ENCODE measurements at regions not wholly inside any gene's neighbourhood (a gene's known extent, or its start where the extent isn't known, plus 50 kb on each side); places are given as distances from the start of the nearest gene placed in this dataset.

DNA sequence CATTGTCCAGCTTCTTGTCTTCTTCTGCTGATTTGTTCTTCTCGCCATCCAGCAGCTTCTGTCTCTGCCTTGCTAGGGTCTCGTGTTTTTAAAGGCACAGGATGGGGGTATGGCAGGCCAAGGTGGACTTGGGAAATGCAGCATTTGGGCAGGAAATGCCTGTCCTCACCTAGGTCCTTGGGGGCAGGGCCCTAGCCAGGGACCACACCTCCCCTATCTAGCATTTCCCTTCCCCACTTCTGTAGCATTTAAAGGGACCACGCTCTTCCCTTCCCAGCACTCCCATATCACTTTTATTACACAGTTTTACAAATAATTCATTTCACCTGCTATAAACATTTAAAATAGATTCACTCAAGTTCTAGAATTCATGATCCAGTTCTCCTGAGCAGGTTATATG, 315.4 kb upstream of the LMCD1 start:
- Histone ChIP-seq H3K4me2 (ENCODE audit: low read length, poor library complexity, severe bottlenecking) (no peak overlapping the region), H4K91ac (ENCODE audit: low read length) (no peak overlapping the region), H2BK12ac (ENCODE audit: low read length in 2 of 2) (no peak overlapping the region), H2AK5ac (ENCODE audit: low read length, severe bottlenecking) (no peak overlapping the region), H3K14ac (ENCODE audit: low read length in 2 of 2) (no peak overlapping the region), H2AFZ (ENCODE audit: low read depth, low read length) (no peak overlapping the region), H3K9ac (ENCODE audit: low read length) (no peak overlapping the region), H3K9me3 (ENCODE audit: control insufficient read depth, low read length) (peaks cover 8% of the 10 kb centered on the region), H3K27ac (ENCODE audit: low read length, poor library complexity, severe bottlenecking) (no peak overlapping the region), H3K79me1 (replicated peaks; ENCODE audit: low read length, poor library complexity, severe bottlenecking) (no peaks in the 10 kb centered on the region), H2BK5ac (ENCODE audit: low read depth, low read length, poor library complexity, severe bottlenecking) (no peak overlapping the region), H3K36me3 (ENCODE audit: control insufficient read depth in 1 of 2, insufficient read depth in 2 of 2, low read depth in 1 of 2, low read length in 2 of 2) (no peaks in the 10 kb centered on the region), H3K4me1 (ENCODE audit: control insufficient read depth, insufficient read depth, low read depth, low read length) (no peaks in the 10 kb centered on the region), H2BK15ac (ENCODE audit: low read depth, poor library complexity, severe bottlenecking) (no peak overlapping the region), H3K4me3 (ENCODE audit: insufficient read depth in 1 of 2, low read depth in 1 of 2, low read length in 2 of 2) (no peak overlapping the region), H3K27me3 (ENCODE audit: control insufficient read depth in 1 of 2, insufficient read depth in 1 of 2, low read length in 2 of 2) (no peaks in the 10 kb centered on the region), H3K23ac (ENCODE audit: low read length in 2 of 2) (no peak overlapping the region), H2BK120ac (ENCODE audit: low read depth, low read length) (no peak overlapping the region), H3K4ac (ENCODE audit: low read depth in 1 of 2, low read length in 2 of 2) (no peak overlapping the region), H4K8ac (ENCODE audit: low read length) (no peak overlapping the region), H3K18ac (ENCODE audit: low read depth in 1 of 2, low read length in 2 of 2) (no peak overlapping the region)
- no peak for DNase-seq
- 80% methylated on average over 3 of the region's 3 CpGs for WGBS

- H4K8ac ChIP-seq (ENCODE audit: low read length): no peak overlapping the region
- H3K4me1 ChIP-seq (ENCODE audit: control insufficient read depth, insufficient read depth, low read depth, low read length): no peaks in the 10 kb centered on the region
- H2BK15ac ChIP-seq (ENCODE audit: low read depth, poor library complexity, severe bottlenecking): no peak overlapping the region
- peaks cover 9% of the 10 kb centered on the region for H3K9me3 ChIP-seq (ENCODE audit: control insufficient read depth, low read length)
- no peak overlapping the region for H3K27ac ChIP-seq (ENCODE audit: low read length, poor library complexity, severe bottlenecking)
- DNase-seq: no peak
- no peak overlapping the region for H3K23ac ChIP-seq (ENCODE audit: low read length in 2 of 2)
- H2BK120ac ChIP-seq (ENCODE audit: low read depth, low read length): no peak overlapping the region
- H3K18ac ChIP-seq (ENCODE audit: low read depth in 1 of 2, low read length in 2 of 2): no peak overlapping the region
- WGBS: 82% methylated on average over 2 of the region's 5 CpGs
- H4K91ac ChIP-seq (ENCODE audit: low read length): no peak overlapping the region
- H3K27me3 ChIP-seq (ENCODE audit: control insufficient read depth in 1 of 2, insufficient read depth in 1 of 2, low read length in 2 of 2): no peaks in the 10 kb centered on the region
- H2BK5ac ChIP-seq (ENCODE audit: low read depth, low read length, poor library complexity, severe bottlenecking): no peak overlapping the region
- H3K14ac ChIP-seq (ENCODE audit: low read length in 2 of 2): no peak overlapping the region
- H3K4ac ChIP-seq (ENCODE audit: low read depth in 1 of 2, low read length in 2 of 2): no peak overlapping the region
- no peaks in the 10 kb centered on the region for H3K79me1 ChIP-seq (replicated peaks; ENCODE audit: low read length, poor library complexity, severe bottlenecking)
- H3K4me2 ChIP-seq (ENCODE audit: low read length, poor library complexity, severe bottlenecking): no peak overlapping the region
- no peak overlapping the region for H2BK12ac ChIP-seq (ENCODE audit: low read length in 2 of 2)
- no peak overlapping the region for H3K4me3 ChIP-seq (ENCODE audit: insufficient read depth in 1 of 2, low read depth in 1 of 2, low read length in 2 of 2)
- no peak overlapping the region for H2AFZ ChIP-seq (ENCODE audit: low read depth, low read length)
- H3K36me3 ChIP-seq (ENCODE audit: control insufficient read depth in 1 of 2, insufficient read depth in 2 of 2, low read depth in 1 of 2, low read length in 2 of 2): no peaks in the 10 kb centered on the region
- no peak overlapping the region for H3K9ac ChIP-seq (ENCODE audit: low read length)
- no peak overlapping the region for H2AK5ac ChIP-seq (ENCODE audit: low read length, severe bottlenecking)
Measured at GRCh38 chr3:8187996-8188395, 313.6 kb upstream of the LMCD1 start.

GRCh38 chr3:8189051-8189450, 312.6 kb upstream of the LMCD1 start:
- Histone ChIP-seq H2BK12ac (ENCODE audit: low read length in 2 of 2) (no peak overlapping the region), H3K9ac (ENCODE audit: low read length) (no peak overlapping the region), H3K4me2 (ENCODE audit: low read length, poor library complexity, severe bottlenecking) (no peak overlapping the region), H3K9me3 (ENCODE audit: control insufficient read depth, low read length) (peaks cover 9% of the 10 kb centered on the region), H3K23ac (ENCODE audit: low read length in 2 of 2) (no peak overlapping the region), H3K4me1 (ENCODE audit: control insufficient read depth, insufficient read depth, low read depth, low read length) (no peaks in the 10 kb centered on the region), H3K14ac (ENCODE audit: low read length in 2 of 2) (no peak overlapping the region), H4K91ac (ENCODE audit: low read length) (no peak overlapping the region), H2BK120ac (ENCODE audit: low read depth, low read length) (no peak overlapping the region), H2BK15ac (ENCODE audit: low read depth, poor library complexity, severe bottlenecking) (no peak overlapping the region), H3K4ac (ENCODE audit: low read depth in 1 of 2, low read length in 2 of 2) (no peak overlapping the region), H3K18ac (ENCODE audit: low read depth in 1 of 2, low read length in 2 of 2) (no peak overlapping the region), H3K27me3 (ENCODE audit: control insufficient read depth in 1 of 2, insufficient read depth in 1 of 2, low read length in 2 of 2) (no peaks in the 10 kb centered on the region), H2AK5ac (ENCODE audit: low read length, severe bottlenecking) (no peak overlapping the region), H2BK5ac (ENCODE audit: low read depth, low read length, poor library complexity, severe bottlenecking) (no peak overlapping the region), H3K79me1 (replicated peaks; ENCODE audit: low read length, poor library complexity, severe bottlenecking) (no peaks in the 10 kb centered on the region), H3K27ac (ENCODE audit: low read length, poor library complexity, severe bottlenecking) (no peak overlapping the region), H2AFZ (ENCODE audit: low read depth, low read length) (no peak overlapping the region), H4K8ac (ENCODE audit: low read length) (no peak overlapping the region), H3K4me3 (ENCODE audit: insufficient read depth in 1 of 2, low read depth in 1 of 2, low read length in 2 of 2) (no peak overlapping the region), H3K36me3 (ENCODE audit: control insufficient read depth in 1 of 2, insufficient read depth in 2 of 2, low read depth in 1 of 2, low read length in 2 of 2) (no peaks in the 10 kb centered on the region)
- DNase-seq: no peak
- WGBS: no CpG with 5 or more reads among the region's 1 CpG

DNA sequence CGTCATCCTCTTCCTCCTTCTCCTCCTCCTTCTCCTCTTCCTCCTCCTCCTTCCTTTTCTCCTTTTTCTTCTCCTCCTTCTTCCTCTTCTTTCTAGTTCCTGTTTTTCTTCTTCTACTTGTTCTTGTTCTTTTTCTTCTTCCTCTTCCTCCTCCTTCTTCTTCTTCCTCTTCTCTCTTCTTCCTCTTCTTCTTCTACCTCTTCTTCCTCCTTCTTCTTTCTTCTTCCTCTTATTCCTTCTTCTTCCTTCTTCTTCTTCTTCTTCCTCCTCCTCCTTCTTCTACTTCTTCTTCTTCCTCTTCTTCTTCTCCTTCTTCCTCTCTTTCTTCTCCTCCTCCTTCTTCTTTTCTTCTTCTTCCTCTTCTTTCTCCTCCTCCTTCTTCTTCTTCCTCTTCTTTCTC, 310.2 kb upstream of the LMCD1 start:
- Histone ChIP-seq H2AK5ac (ENCODE audit: low read length, severe bottlenecking) (no peak overlapping the region), H3K27me3 (ENCODE audit: control insufficient read depth in 1 of 2, insufficient read depth in 1 of 2, low read length in 2 of 2) (no peaks in the 10 kb centered on the region), H3K4ac (ENCODE audit: low read depth in 1 of 2, low read length in 2 of 2) (no peak overlapping the region), H3K9ac (ENCODE audit: low read length) (no peak overlapping the region), H3K27ac (ENCODE audit: low read length, poor library complexity, severe bottlenecking) (no peak overlapping the region), H3K4me2 (ENCODE audit: low read length, poor library complexity, severe bottlenecking) (no peak overlapping the region), H2BK120ac (ENCODE audit: low read depth, low read length) (no peak overlapping the region), H3K18ac (ENCODE audit: low read depth in 1 of 2, low read length in 2 of 2) (no peak overlapping the region), H3K23ac (ENCODE audit: low read length in 2 of 2) (no peak overlapping the region), H2BK15ac (ENCODE audit: low read depth, poor library complexity, severe bottlenecking) (no peak overlapping the region), H3K9me3 (ENCODE audit: control insufficient read depth, low read length) (peaks cover 11% of the 10 kb centered on the region), H4K91ac (ENCODE audit: low read length) (no peak overlapping the region), H2BK12ac (ENCODE audit: low read length in 2 of 2) (no peak overlapping the region), H4K8ac (ENCODE audit: low read length) (no peak overlapping the region), H2AFZ (ENCODE audit: low read depth, low read length) (no peak overlapping the region), H3K36me3 (ENCODE audit: control insufficient read depth in 1 of 2, insufficient read depth in 2 of 2, low read depth in 1 of 2, low read length in 2 of 2) (no peaks in the 10 kb centered on the region), H3K14ac (ENCODE audit: low read length in 2 of 2) (no peak overlapping the region), H3K4me1 (ENCODE audit: control insufficient read depth, insufficient read depth, low read depth, low read length) (no peaks in the 10 kb centered on the region), H2BK5ac (ENCODE audit: low read depth, low read length, poor library complexity, severe bottlenecking) (no peak overlapping the region), H3K79me1 (replicated peaks; ENCODE audit: low read length, poor library complexity, severe bottlenecking) (no peaks in the 10 kb centered on the region), H3K4me3 (ENCODE audit: insufficient read depth in 1 of 2, low read depth in 1 of 2, low read length in 2 of 2) (no peak overlapping the region)
- WGBS: 94% methylated on average over 1 of the region's 1 CpG
- DNase-seq: no peak

Data from mesenchymal stem cell (in vitro differentiated cells and primary cell).